Suprapubic skin (tissue), 4 donors: ENCODE measurements at regions not wholly inside any gene's neighbourhood (a gene's known extent, or its start where the extent isn't known, plus 50 kb on each side); places are given as distances from the start of the nearest gene placed in this dataset.
"Not testable (repeated sequence)": the region's sequence is repeated elsewhere in the genome, so short reads cannot be mapped to it uniquely, and the experiment has no call there.

ENCODE experiments used
- DNase-seq, 2 donors: peaks; one replicate each; pipeline ENCODE4 v3.0.0-alpha.2; 2019; ENCODE audit warnings: low spot score in 2 of 2
- H3K27ac ChIP-seq: fragments of 200-600 bp; sonication (generic); one replicate; pipeline ENCODE4 v1.5.1; 2019
- H3K27me3 ChIP-seq: fragments of 200-600 bp; sonication (generic); one replicate; pipeline ENCODE4 v1.5.1; 2019
- H3K36me3 ChIP-seq: fragments of 200-600 bp; sonication (generic); one replicate; pipeline ENCODE4 v1.5.1; 2019
- H3K4me1 ChIP-seq: fragments of 200-600 bp; sonication (generic); one replicate; pipeline ENCODE4 v1.5.1; 2019
- H3K4me3 ChIP-seq: fragments of 200-600 bp; sonication (generic); one replicate; pipeline ENCODE4 v1.5.1; 2019; ENCODE audit warnings: mild to moderate bottlenecking
- H3K9me3 ChIP-seq: fragments of 200-600 bp; sonication (generic); one replicate; pipeline ENCODE4 v1.5.1; 2019
- CTCF ChIP-seq, 2 donors: fragments of 200-600 bp in 1 of 2; fragments of 450-650 bp in 1 of 2; sonication (generic) in 1 of 2; IDR thresholded peaks; one replicate each; pipeline ENCODE4 v1.5.1; 2016 to 2019; ENCODE audit warnings: antibody characterized with exemption in 2 of 2, mild to moderate bottlenecking in 1 of 2, moderate library complexity in 1 of 2
- EP300 ChIP-seq: sonication (generic); formaldehyde crosslinking; IDR thresholded peaks from one replicate; pipeline ENCODE4 v1.6.1; 2017; ENCODE audit warnings: antibody characterized with exemption
- POLR2A ChIP-seq, 2 donors: fragments of 450-650 bp; IDR thresholded peaks; one replicate each; pipeline ENCODE4 v1.6.1; 2017; ENCODE audit warnings: antibody characterized with exemption in 2 of 2, mild to moderate bottlenecking in 2 of 2, moderate library complexity in 2 of 2
- POLR2AphosphoS5 ChIP-seq, 3 donors: sonication (generic); formaldehyde crosslinking; IDR thresholded peaks; one replicate each; pipeline ENCODE4 v1.6.1; 2017; ENCODE audit warnings: antibody characterized with exemption in 3 of 3
- WGBS: methylation state at CpG from one replicate; pipeline ENCODE4 v1.1.5; 2018; 5-methylcytosine and 5-hydroxymethylcytosine counted together

- DNase-seq: no peak
- Histone ChIP-seq H3K4me3 (no peak overlapping the region), H3K4me1 (no peaks in the 10 kb centered on the region), H3K36me3 (no peaks in the 10 kb centered on the region), H3K27ac (no peak overlapping the region), H3K27me3 (no peaks in the 10 kb centered on the region), H3K9me3 (no peaks in the 10 kb centered on the region)
- 75% methylated on average over 3 of the region's 3 CpGs for WGBS
- TF ChIP-seq EP300 (no peak), POLR2A (IDR thresholded peaks at IDR 0.05) (no peak), POLR2AphosphoS5 (IDR thresholded peaks at IDR 0.05) (no peak), CTCF (IDR thresholded peaks at IDR 0.05) (no peak)
Observed at GRCh38 chr4:144421839-144422565, 224.0 kb upstream of the HHIP start.

- Histone ChIP-seq H3K36me3 (no peaks in the 10 kb centered on the region), H3K9me3 (no peaks in the 10 kb centered on the region), H3K27me3 (no peaks in the 10 kb centered on the region), H3K4me3 (no peak overlapping the region), H3K27ac (no peak overlapping the region), H3K4me1 (no peaks in the 10 kb centered on the region)
- TF ChIP-seq POLR2A (IDR thresholded peaks at IDR 0.05): no peak
- no peak for DNase-seq
Observed at GRCh38 chr4:144423930-144424329, 222.0 kb upstream of the HHIP start.

- H3K9me3 ChIP-seq, H3K4me1 ChIP-seq, H3K4me3 ChIP-seq, H3K27ac ChIP-seq, H3K36me3 ChIP-seq, H3K27me3 ChIP-seq, DNase-seq: not testable (repeated sequence)
- 92% methylated on average over 11 of the region's 11 CpGs for WGBS
Observed at GRCh38 chr4:144426023-144426422, 219.9 kb upstream of the HHIP start.

GRCh38 chr4:144442713-144443112 lies 203.2 kb upstream of the HHIP start:
- Histone ChIP-seq H3K27ac (no peak overlapping the region), H3K36me3 (no peaks in the 10 kb centered on the region), H3K9me3 (no peaks in the 10 kb centered on the region), H3K4me3 (no peak overlapping the region), H3K4me1 (no peaks in the 10 kb centered on the region), H3K27me3 (no peaks in the 10 kb centered on the region)
- TF ChIP-seq EP300 (no peak), CTCF (IDR thresholded peaks at IDR 0.05) (no peak), POLR2A (IDR thresholded peaks at IDR 0.05) (no peak), POLR2AphosphoS5 (IDR thresholded peaks at IDR 0.05) (no peak)
- 88% methylated on average over 3 of the region's 3 CpGs for WGBS
- no peak for DNase-seq

- Histone ChIP-seq H3K9me3 (no peaks in the 10 kb centered on the region), H3K27me3 (no peaks in the 10 kb centered on the region), H3K4me1 (no peaks in the 10 kb centered on the region), H3K36me3 (no peaks in the 10 kb centered on the region), H3K4me3 (no peak overlapping the region), H3K27ac (peak overlapping the region; percentile 3)
- 21% methylated on average over 9 of the region's 10 CpGs for WGBS
- peak; percentile 72 to 80 for DNase-seq
- no peak for TF ChIP-seq CTCF (IDR thresholded peaks at IDR 0.05)
- TF ChIP-seq EP300: no peak
- TF ChIP-seq POLR2AphosphoS5 (IDR thresholded peaks at IDR 0.05): no peak
- TF ChIP-seq POLR2A (IDR thresholded peaks at IDR 0.05): no peak
Observed at GRCh38 chr4:144449611-144450010, 196.3 kb upstream of the HHIP start.

GRCh38 chr4:144450526-144450925 lies 195.4 kb upstream of the HHIP start:
- DNase-seq: no peak
- Histone ChIP-seq H3K4me3 (no peak overlapping the region), H3K36me3 (no peaks in the 10 kb centered on the region), H3K4me1 (no peaks in the 10 kb centered on the region), H3K27me3 (no peaks in the 10 kb centered on the region), H3K27ac (no peak overlapping the region), H3K9me3 (no peaks in the 10 kb centered on the region)
- WGBS: 92% methylated on average over 2 of the region's 2 CpGs
- no peak for TF ChIP-seq EP300
- TF ChIP-seq POLR2AphosphoS5 (IDR thresholded peaks at IDR 0.05): no peak
- no peak for TF ChIP-seq CTCF (IDR thresholded peaks at IDR 0.05)
